Left forelimb (tissue), 1 donor: ENCODE measurements at regions not wholly inside any gene's neighbourhood (a gene's known extent, or its start where the extent isn't known, plus 50 kb on each side); places are given as distances from the start of the nearest gene placed in this dataset.
"Not testable (repeated sequence)": the region's sequence is repeated elsewhere in the genome, so short reads cannot be mapped to it uniquely, and the experiment has no call there.

ENCODE experiments used
- DNase-seq: peaks from one replicate; pipeline ENCODE4 v3.0.0-alpha.2; 2018; ENCODE audit warnings: low spot score

- DNase-seq, result no peak
Observed at GRCh38 chr4:171348090-171348489, 465.1 kb upstream of the GALNTL6 start.

- DNase-seq, result no peak
Observed at GRCh38 chr4:171342646-171343045, 470.6 kb upstream of the GALNTL6 start.

GRCh38 chr4:171340258-171340657 is 472.9 kb upstream of the GALNTL6 start:
- DNase-seq, result no peak

- no peak for DNase-seq
Observed at GRCh38 chr4:171334549-171334948, 478.7 kb upstream of the GALNTL6 start.

- DNase-seq, result no peak
Observed at GRCh38 chr4:171308661-171309060, 504.5 kb upstream of the GALNTL6 start.

- DNase-seq, result not testable (repeated sequence)
Observed at GRCh38 chr4:171298048-171298718, 515.0 kb upstream of the GALNTL6 start.

GRCh38 chr4:171288816-171289432 is 524.3 kb upstream of the GALNTL6 start:
- no peak for DNase-seq

- DNase-seq, result no peak
Observed at GRCh38 chr4:171281359-171281758, 531.8 kb upstream of the GALNTL6 start.

GRCh38 chr4:171279131-171279530 is 534.1 kb upstream of the GALNTL6 start:
- DNase-seq, result no peak

- DNase-seq, result no peak
Observed at GRCh38 chr4:171266671-171267070, 546.5 kb upstream of the GALNTL6 start.

GRCh38 chr4:171265190-171265818 is 547.9 kb upstream of the GALNTL6 start:
- DNase-seq, result no peak

GRCh38 chr4:171256223-171256622 is 557.0 kb upstream of the GALNTL6 start:
- DNase-seq, result no peak

GRCh38 chr4:171246948-171247347 is 566.3 kb upstream of the GALNTL6 start:
- no peak for DNase-seq

GRCh38 chr4:171242831-171243230 is 570.4 kb upstream of the GALNTL6 start:
- no peak for DNase-seq

- DNase-seq, result no peak
Observed at GRCh38 chr4:171239196-171239595, 574.0 kb upstream of the GALNTL6 start.

GRCh38 chr4:171235521-171235920 is 577.7 kb upstream of the GALNTL6 start:
- DNase-seq, result no peak

- not testable (repeated sequence) for DNase-seq
Observed at GRCh38 chr4:171229354-171229753, 583.9 kb upstream of the GALNTL6 start.

GRCh38 chr4:171221181-171221580 is 592.0 kb upstream of the GALNTL6 start:
- no peak for DNase-seq

- DNase-seq, result no peak
Observed at GRCh38 chr4:171203425-171203824, 609.8 kb upstream of the GALNTL6 start.

GRCh38 chr4:171202908-171203307 is 610.3 kb upstream of the GALNTL6 start:
- DNase-seq, result no peak

GRCh38 chr4:171186700-171187099 is 626.5 kb upstream of the GALNTL6 start:
- no peak for DNase-seq

GRCh38 chr4:171181090-171181489 is 632.1 kb upstream of the GALNTL6 start:
- DNase-seq, result no peak

- DNase-seq, result no peak
Observed at GRCh38 chr4:171170671-171171070, 642.5 kb upstream of the GALNTL6 start.
